ENCODE measurements at regions not wholly inside any gene's neighbourhood (a gene's known extent, or its start where the extent isn't known, plus 50 kb on each side); places are given as distances from the start of the nearest gene placed in this dataset.

DNA sequence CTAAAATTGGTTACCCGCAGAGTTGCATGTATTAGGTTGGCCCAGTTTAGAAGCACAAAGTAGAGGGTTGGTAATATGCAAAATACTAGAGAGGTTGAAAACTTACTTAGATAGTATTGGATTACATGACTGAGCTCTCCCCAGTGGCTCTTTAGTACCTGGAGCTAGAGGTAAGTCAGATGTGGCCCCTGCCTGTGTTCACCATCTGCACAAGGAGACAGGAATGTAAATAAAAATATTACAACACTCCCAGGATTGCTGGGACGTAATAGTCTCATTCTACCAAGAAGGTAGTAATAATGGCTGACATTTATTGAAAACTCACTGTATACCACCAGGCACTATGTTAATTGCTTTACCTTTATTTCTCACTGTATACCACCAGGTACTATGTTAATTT is 129.6 kb downstream of the SLC17A6 start:
- TF ChIP-seq POLR2A (IDR thresholded peaks at IDR 0.05): no peak
- no peak for TF ChIP-seq CTCF (IDR thresholded peaks at IDR 0.05)
- TF ChIP-seq EP300 (IDR thresholded peaks at IDR 0.05): no peak
